Left renal pelvis (tissue), 4 donors: ENCODE measurements at regions not wholly inside any gene's neighbourhood (a gene's known extent, or its start where the extent isn't known, plus 50 kb on each side); places are given as distances from the start of the nearest gene placed in this dataset.
A peak's percentile ranks its signal among the peaks of the same experiment; 100 is the strongest.

Source experiments
- DNase-seq, 4 donors: peaks; one replicate each; pipeline ENCODE4 v3.0.0-alpha.2; 2013; ENCODE audit warnings: low read depth in 4 of 4, low spot score in 3 of 4

- peak; percentile 46 to 67 (median 60) for DNase-seq
Observed at GRCh38 chr10:60572511-60573194, 183.0 kb upstream of the ANK3 start.

GRCh38 chr10:60570896-60571295 lies 181.2 kb upstream of the ANK3 start:
- no peak for DNase-seq

- DNase-seq = no peak
Observed at GRCh38 chr10:60570272-60570865, 180.7 kb upstream of the ANK3 start.

- DNase-seq = no peak
Observed at GRCh38 chr10:60569681-60570080, 180.0 kb upstream of the ANK3 start.

DNA sequence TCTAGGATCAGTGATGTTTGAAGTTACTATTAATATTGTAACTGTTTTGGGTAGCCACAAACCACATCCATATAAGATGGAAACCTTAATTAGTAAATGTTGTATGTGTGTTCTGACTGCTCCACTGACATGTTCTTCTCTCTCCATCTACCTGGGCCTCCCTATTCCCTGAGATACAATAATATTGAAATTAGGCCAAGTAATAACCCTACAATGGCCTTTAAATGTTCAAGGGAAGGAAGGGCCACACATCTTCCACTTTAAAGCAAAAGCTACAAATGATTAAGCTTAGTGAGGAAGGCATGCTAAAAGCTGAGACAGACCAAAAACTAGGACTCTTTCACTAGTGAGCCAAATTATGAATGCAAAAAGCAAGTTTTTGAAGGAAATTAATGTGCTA lies 176.4 kb upstream of the ANK3 start:
- no peak for DNase-seq

GRCh38 chr10:60565492-60565891 lies 175.8 kb upstream of the ANK3 start:
- DNase-seq = no peak

DNA sequence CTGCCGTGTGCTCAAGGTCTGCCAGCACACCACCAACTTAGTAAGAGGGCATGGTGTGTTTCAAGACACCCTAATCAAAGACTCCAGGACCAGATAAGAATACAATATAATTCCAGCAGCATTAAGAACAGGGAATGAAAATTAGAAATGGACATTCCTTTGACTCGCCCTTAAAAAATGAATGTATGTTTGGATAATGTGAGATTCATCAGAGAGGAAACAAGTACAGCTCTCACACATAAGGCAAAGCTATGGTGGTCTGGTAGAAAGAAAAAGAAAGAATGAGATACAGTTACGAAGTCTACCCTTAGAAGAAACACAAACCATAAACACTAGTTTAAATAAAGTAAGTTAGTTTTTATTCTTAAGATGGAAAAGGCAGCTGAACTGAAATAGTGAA lies 174.8 kb upstream of the ANK3 start:
- no peak for DNase-seq

- no peak for DNase-seq
Observed at GRCh38 chr10:60560451-60560850, 170.8 kb upstream of the ANK3 start.

GRCh38 chr10:60555700-60556099 lies 166.0 kb upstream of the ANK3 start:
- no peak for DNase-seq

- DNase-seq = no peak
Observed at GRCh38 chr10:60549686-60550085, 160.0 kb upstream of the ANK3 start.

DNA sequence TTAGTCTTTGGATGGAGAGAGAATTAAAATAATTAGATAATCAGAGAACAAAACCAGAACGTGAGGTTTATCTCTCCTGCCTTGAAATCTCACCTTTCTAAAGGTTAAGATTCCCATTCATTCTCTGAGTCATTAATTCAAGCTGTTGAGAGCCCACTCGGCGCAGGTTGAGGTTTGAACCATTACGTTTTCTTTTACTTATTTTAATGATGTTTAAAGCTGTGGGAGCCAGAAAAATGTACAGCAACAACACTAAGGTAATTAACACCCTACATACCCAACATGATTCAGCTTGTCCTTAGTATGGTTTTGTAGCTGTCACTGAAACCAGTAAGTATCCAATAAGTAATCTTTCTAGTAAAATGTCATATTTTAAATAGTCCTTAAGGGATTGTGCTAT lies 153.0 kb upstream of the ANK3 start:
- no peak for DNase-seq

GRCh38 chr10:60541451-60541850 lies 151.8 kb upstream of the ANK3 start:
- no peak for DNase-seq

DNA sequence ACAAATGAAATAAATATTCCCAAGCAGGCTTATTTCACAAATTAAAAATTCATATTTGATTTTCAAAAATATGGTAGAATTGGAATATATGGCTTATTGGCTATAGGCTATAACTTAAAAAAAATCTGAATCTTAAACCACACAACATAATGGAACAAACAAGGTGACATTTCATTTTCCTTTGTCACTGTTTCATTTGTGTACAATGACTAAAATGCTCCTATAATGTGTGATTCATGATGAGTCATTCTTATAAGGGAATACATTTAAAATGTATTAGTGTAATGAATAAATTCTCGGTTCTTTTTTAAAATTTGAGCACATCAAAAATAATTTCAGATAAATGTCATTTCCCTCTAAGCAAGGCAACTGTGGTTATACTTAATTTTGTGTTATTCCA lies 148.0 kb upstream of the ANK3 start:
- DNase-seq = no peak

- no peak for DNase-seq
Observed at GRCh38 chr10:60536529-60537114, 146.9 kb upstream of the ANK3 start.

DNA sequence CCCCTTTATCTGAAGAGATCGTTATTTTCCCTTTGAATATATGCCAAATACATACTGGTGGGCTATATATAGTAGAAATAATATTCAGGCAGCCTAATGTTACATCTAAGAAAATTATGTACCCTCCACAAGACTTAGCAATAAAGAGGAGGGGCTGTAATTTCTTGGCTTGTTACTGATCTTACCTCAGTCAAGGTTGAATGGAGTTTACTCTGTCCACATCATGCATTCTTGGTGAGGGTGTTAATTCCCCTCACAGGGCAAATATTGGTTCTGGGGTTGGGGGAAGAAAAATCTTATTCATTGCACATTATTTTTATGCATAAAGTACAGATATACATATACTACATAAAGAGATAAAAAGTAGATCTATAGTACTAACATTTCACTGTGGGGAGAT lies 145.8 kb upstream of the ANK3 start:
- DNase-seq = no peak

- no peak for DNase-seq
Observed at GRCh38 chr10:60534761-60535389, 145.2 kb upstream of the ANK3 start.

GRCh38 chr10:60532696-60533468 lies 143.2 kb upstream of the ANK3 start:
- DNase-seq = no peak

GRCh38 chr10:60531006-60531405 lies 141.3 kb upstream of the ANK3 start:
- DNase-seq = no peak

DNA sequence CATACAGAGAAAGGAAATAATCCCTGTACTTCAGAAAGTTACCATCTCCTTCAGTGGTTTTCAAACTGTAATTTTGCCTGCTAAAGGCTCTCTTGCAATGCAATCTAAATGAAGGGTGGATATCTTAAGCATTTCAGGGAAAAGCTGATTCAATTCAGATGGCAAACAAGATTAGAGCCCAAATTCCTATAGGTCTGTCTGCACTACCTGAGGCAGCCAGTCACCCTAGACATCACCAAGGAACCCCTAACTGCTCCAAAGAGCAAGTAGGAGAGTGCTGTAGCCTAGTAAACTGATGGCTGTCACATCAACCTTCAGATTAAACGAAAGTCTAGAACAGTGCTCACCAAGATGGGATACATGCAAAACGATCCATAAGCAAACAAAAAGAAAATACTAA lies 138.0 kb upstream of the ANK3 start:
- no peak for DNase-seq

DNA sequence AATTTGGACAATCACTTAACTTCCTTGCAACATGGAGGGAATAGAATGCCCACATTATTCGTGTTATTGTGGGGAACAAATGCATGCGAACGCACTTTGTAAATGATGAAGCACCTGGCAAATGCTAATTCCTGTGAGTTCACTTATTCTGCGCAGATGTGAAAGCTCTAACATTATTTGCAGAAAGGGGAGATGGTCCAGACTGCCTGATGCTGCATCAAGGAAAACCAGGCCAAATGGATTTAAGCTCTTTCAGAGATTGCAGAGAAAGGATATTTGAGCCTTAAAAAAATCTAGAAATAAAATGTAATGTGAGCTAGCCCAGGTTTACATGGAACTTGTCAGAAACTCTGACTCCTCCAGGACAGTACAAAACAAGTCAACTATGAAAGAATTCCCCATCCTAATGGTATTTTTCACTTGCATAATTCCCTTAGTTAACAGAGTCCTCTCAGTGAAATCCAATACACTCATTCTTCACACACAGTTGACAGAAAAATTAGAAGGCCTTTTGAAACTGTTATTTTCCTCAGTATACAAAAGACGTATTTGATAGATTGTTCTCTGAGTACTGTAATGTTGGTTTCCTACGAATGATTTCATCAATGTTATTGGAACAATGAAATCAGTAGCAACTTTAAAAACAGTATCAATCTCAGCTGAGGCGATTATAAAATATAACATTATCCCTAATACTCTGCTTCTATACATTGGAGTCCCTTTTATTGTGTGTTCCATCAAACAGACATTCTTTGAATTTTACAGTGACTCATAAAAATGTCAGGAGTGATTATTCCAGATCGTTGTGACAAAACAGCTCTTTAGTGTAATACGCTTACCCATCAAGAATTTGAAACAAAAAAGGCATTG lies 136.3 kb upstream of the ANK3 start:
- no peak for DNase-seq
